IMR-90 (cell line): ENCODE measurements at regions not wholly inside any gene's neighbourhood (a gene's known extent, or its start where the extent isn't known, plus 50 kb on each side); places are given as distances from the start of the nearest gene placed in this dataset.

Source experiments
- ATAC-seq: fragments of 200-7000 bp; cut with Tn5 transposase; 2 replicates; pipeline ENCODE4 v1.9.1; 2020; ENCODE audit warnings: low read depth, mild to moderate bottlenecking, moderate library complexity
- BruUV-seq: library from RNA; stranded (reverse); fragments of 400-500 nt; replicated peaks from 2 replicates; lab custom pipeline; 2021; lab: Mats Ljungman, UMichigan
- CTCF ChIA-PET: fragments of 300-600 bp; formaldehyde crosslinking; extraction: SDS; loops from one replicate; lab custom pipeline; 2021; ENCODE audit warnings: antibody characterized with exemption; lab: Yijun Ruan, JAX
- POLR2A ChIA-PET: fragments of 300-600 bp; sonication (Branson Sonifier 250); formaldehyde crosslinking; loops from one replicate; lab custom pipeline; 2022; ENCODE audit warnings: antibody characterized with exemption; ENCODE audit not compliant: unreplicated experiment; lab: Charles Lee
- DNase-seq: peaks from one replicate; pipeline ENCODE4 v3.0.0; 2013
- H2AFZ ChIP-seq: replicated peaks from 2 replicates; pipeline ENCODE3; 2013; ENCODE audit warnings: low read length, mild to moderate bottlenecking; ENCODE audit not compliant: poor library complexity
- H2AK5ac ChIP-seq: 2 replicates; pipeline ENCODE4 v1.6.1; 2013; ENCODE audit warnings: low read depth, low read length, inconsistent platforms
- H2AK9ac ChIP-seq: replicated peaks from 2 replicates; pipeline ENCODE3; 2013; ENCODE audit warnings: mild to moderate bottlenecking, low read depth, low read length, moderate library complexity; ENCODE audit not compliant: poor library complexity
- H2BK120ac ChIP-seq: 2 replicates; pipeline ENCODE4 v1.6.1; 2013; ENCODE audit warnings: low read depth, low read length, inconsistent platforms
- H2BK15ac ChIP-seq: 3 replicates; pipeline ENCODE4 v1.6.1; 2013; ENCODE audit warnings: low read depth, low read length, inconsistent platforms
- H2BK20ac ChIP-seq: 2 replicates; pipeline ENCODE4 v1.6.1; 2013; ENCODE audit warnings: low read depth, mild to moderate bottlenecking, inconsistent platforms, low read length, moderate library complexity
- H2BK5ac ChIP-seq: 2 replicates; pipeline ENCODE4 v1.6.1; 2013; ENCODE audit warnings: mild to moderate bottlenecking, low read depth, low read length, inconsistent platforms; ENCODE audit not compliant: poor library complexity, severe bottlenecking
- H3K14ac ChIP-seq: replicated peaks from 2 replicates; pipeline ENCODE4 v1.6.1; 2013; ENCODE audit warnings: low read depth, low read length, inconsistent platforms
- H3K18ac ChIP-seq: 2 replicates; pipeline ENCODE4 v1.6.1; 2013; ENCODE audit warnings: low read depth, low read length, control low read depth
- H3K23ac ChIP-seq: 2 replicates; pipeline ENCODE4 v1.6.1; 2013; ENCODE audit warnings: low read depth, low read length, inconsistent platforms
- H3K27ac ChIP-seq: 2 replicates; pipeline ENCODE4 v1.5.1; 2013; ENCODE audit warnings: mild to moderate bottlenecking, control low read depth, low read length; ENCODE audit not compliant: insufficient read depth
- H3K27me3 ChIP-seq: 2 replicates; pipeline ENCODE4 v1.6.1; 2013; ENCODE audit warnings: low read length; ENCODE audit not compliant: control insufficient read depth, insufficient read depth
- H3K36me3 ChIP-seq: 2 replicates; pipeline ENCODE4 v1.6.1; 2013; ENCODE audit warnings: low read length, mixed read lengths; ENCODE audit not compliant: control insufficient read depth, insufficient read depth
- H3K4ac ChIP-seq: 2 replicates; pipeline ENCODE4 v1.6.1; 2013; ENCODE audit warnings: low read depth, low read length, inconsistent platforms
- H3K4me1 ChIP-seq: 2 replicates; pipeline ENCODE4 v1.6.1; 2013; ENCODE audit warnings: low read length, mixed read lengths; ENCODE audit not compliant: control insufficient read depth, insufficient read depth
- H3K4me2 ChIP-seq: 2 replicates; pipeline ENCODE4 v1.6.1; 2013; ENCODE audit warnings: low read depth, mild to moderate bottlenecking, control low read depth, low read length, moderate library complexity
- H3K4me3 ChIP-seq: 2 replicates; pipeline ENCODE4 v1.5.1; 2013; ENCODE audit warnings: low read depth, mild to moderate bottlenecking, control low read depth, low read length, moderate library complexity; ENCODE audit not compliant: insufficient read depth
- H3K56ac ChIP-seq: 2 replicates; pipeline ENCODE4 v1.6.1; 2013; ENCODE audit warnings: low read length, inconsistent platforms; ENCODE audit not compliant: insufficient read depth; ENCODE audit errors: extremely low read depth
- H3K79me1 ChIP-seq, 2 experiments: 2 replicates each; pipeline ENCODE4 v1.6.1; 2013; ENCODE audit warnings: low read length in 2 of 2, inconsistent platforms in 1 of 2, low read depth in 1 of 2
- H3K9ac ChIP-seq: 2 replicates; pipeline ENCODE4 v1.6.1; 2013; ENCODE audit warnings: low read depth, low read length, control low read depth
- H3K9me1 ChIP-seq: 2 replicates; pipeline ENCODE4 v1.6.1; 2013; ENCODE audit warnings: low read length, inconsistent platforms; ENCODE audit not compliant: insufficient read depth
- H3K9me3 ChIP-seq: 2 replicates; pipeline ENCODE4 v1.6.1; 2013; ENCODE audit warnings: low read length; ENCODE audit not compliant: control insufficient read depth, insufficient read depth
- H4K20me1 ChIP-seq: 2 replicates; pipeline ENCODE4 v1.6.1; 2013; ENCODE audit warnings: low read length, inconsistent platforms; ENCODE audit not compliant: insufficient read depth
- H4K5ac ChIP-seq: 2 replicates; pipeline ENCODE4 v1.6.1; 2013; ENCODE audit warnings: mild to moderate bottlenecking, low read depth, low read length, control low read depth
- H4K8ac ChIP-seq, 2 experiments: 2 replicates each; pipeline ENCODE4 v1.6.1; 2013; ENCODE audit warnings: low read depth in 2 of 2, low read length in 2 of 2, control low read depth in 1 of 2, inconsistent platforms in 1 of 2
- H4K91ac ChIP-seq: 2 replicates; pipeline ENCODE4 v1.6.1; 2013; ENCODE audit warnings: low read depth, low read length, inconsistent platforms; ENCODE audit not compliant: insufficient read depth
- BHLHE40 ChIP-seq: fragments of 150-350 bp; IDR thresholded peaks from 2 replicates; pipeline ENCODE4 v1.6.1; 2016; ENCODE audit warnings: mild to moderate bottlenecking, low read depth, low read length
- CEBPB ChIP-seq: IDR thresholded peaks from 2 replicates; pipeline ENCODE4 v1.6.1; 2012; ENCODE audit warnings: low read depth, low read length, improper control_type of control experiment
- CHD1 ChIP-seq: IDR thresholded peaks from 2 replicates; pipeline ENCODE4 v1.6.1; 2012; ENCODE audit warnings: low read depth, low read length, improper control_type of control experiment
- CTCF ChIP-seq: conservative IDR thresholded peaks from 2 replicates; pipeline ENCODE4 v1.5.1; 2012; ENCODE audit warnings: mild to moderate bottlenecking, low read depth, low read length, improper control_type of control experiment
- ELK1 ChIP-seq: fragments of 150-350 bp; IDR thresholded peaks from 2 replicates; pipeline ENCODE4 v1.6.1; 2016; ENCODE audit warnings: low read depth, mild to moderate bottlenecking, low read length, moderate library complexity, borderline replicate concordance
- FOS ChIP-seq: fragments of 150-350 bp; IDR thresholded peaks from 2 replicates; pipeline ENCODE4 v1.6.1; 2016; ENCODE audit warnings: low read depth, low read length
- MAFK ChIP-seq: IDR thresholded peaks from 2 replicates; pipeline ENCODE4 v1.6.1; 2012; ENCODE audit warnings: low read depth, low read length, improper control_type of control experiment
- MAZ ChIP-seq: IDR thresholded peaks from 2 replicates; pipeline ENCODE4 v1.6.1; 2012; ENCODE audit warnings: low read depth, mild to moderate bottlenecking, low read length, improper control_type of control experiment, moderate library complexity, borderline replicate concordance
- MXI1 ChIP-seq: IDR thresholded peaks from 2 replicates; pipeline ENCODE4 v1.6.1; 2012; ENCODE audit warnings: low read depth, mild to moderate bottlenecking, low read length, moderate library complexity, borderline replicate concordance
- NFE2L2 ChIP-seq: fragments of 150-350 bp; IDR thresholded peaks from 2 replicates; pipeline ENCODE4 v1.6.1; 2016; ENCODE audit warnings: low read depth, mild to moderate bottlenecking, low read length
- POLR2A ChIP-seq: IDR thresholded peaks from 2 replicates; pipeline ENCODE4 v1.6.1; 2012; ENCODE audit warnings: mild to moderate bottlenecking, low read depth, low read length
- RAD21 ChIP-seq: IDR thresholded peaks from 2 replicates; pipeline ENCODE4 v1.6.1; 2012; ENCODE audit warnings: low read length, improper control_type of control experiment
- RCOR1 ChIP-seq: IDR thresholded peaks from 2 replicates; pipeline ENCODE4 v1.6.1; 2012; ENCODE audit warnings: mild to moderate bottlenecking, low read length, improper control_type of control experiment; ENCODE audit not compliant: insufficient replicate concordance
- RFX5 ChIP-seq: IDR thresholded peaks from 2 replicates; pipeline ENCODE4 v1.8.0; 2012; ENCODE audit warnings: low read depth, mild to moderate bottlenecking, low read length, moderate library complexity
- SMC3 ChIP-seq: fragments of 150-350 bp; IDR thresholded peaks from 2 replicates; pipeline ENCODE4 v1.6.1; 2016; ENCODE audit warnings: low read depth, mild to moderate bottlenecking, antibody characterized with exemption, low read length, moderate library complexity
- USF2 ChIP-seq: fragments of 150-350 bp; IDR thresholded peaks from 2 replicates; pipeline ENCODE4 v1.6.1; 2017; ENCODE audit warnings: mild to moderate bottlenecking, antibody characterized with exemption, low read length, low read depth
- WGBS, 2 experiments: methylation state at CpG; one replicate each; pipeline versions ENCODE4 v1.1.5 to v1.1.7; 2013; ENCODE audit warnings: missing lambda C conversion rate in 2 of 2; ENCODE audit not compliant: insufficient read length in 1 of 2; ENCODE audit errors: extremely low coverage in 2 of 2; 5-methylcytosine and 5-hydroxymethylcytosine counted together
- dilution Hi-C: fragments of 300-500 bp; cut with HindIII; formaldehyde crosslinking; loops from one replicate; pipeline ENCODE4 v1.14.3; 2018; ENCODE audit warnings: low sequenced_read_pairs; ENCODE audit not compliant: unreplicated experiment
- in situ Hi-C: fragments of 300-500 bp; cut with MboI; formaldehyde crosslinking; loops from 3 replicates; pipeline ENCODE4 v1.14.3; 2019; ENCODE audit warnings: low sequenced_read_pairs, inconsistent platforms, mixed read lengths
- intact Hi-C: fragments of 100-400 bp; cut with micrococcal nuclease; formaldehyde crosslinking; loops from 2 replicates; pipeline ENCODE4 v1.10.0; 2022

- no peak overlapping the region for H3K23ac ChIP-seq
- no peaks in the 10 kb centered on the region for H3K27me3 ChIP-seq
- no peak overlapping the region for H3K56ac ChIP-seq
- H2AFZ ChIP-seq = no peak overlapping the region
- H2AK9ac ChIP-seq = no peak overlapping the region
- H2BK20ac ChIP-seq = no peak overlapping the region
- H3K4me3 ChIP-seq = no peak overlapping the region
- no peaks in the 10 kb centered on the region for H3K36me3 ChIP-seq
- no peak overlapping the region for H2BK120ac ChIP-seq
- H3K4ac ChIP-seq = no peak overlapping the region
- dilution Hi-C loops = no loop called here
- H3K9ac ChIP-seq = no peak overlapping the region
- no peak overlapping the region for H3K14ac ChIP-seq
- H4K5ac ChIP-seq = no peak overlapping the region
- no peak for TF ChIP-seq BHLHE40
- TF ChIP-seq MXI1 = no peak
- TF ChIP-seq RAD21 = no peak
- no peak for TF ChIP-seq FOS
- no peak for TF ChIP-seq SMC3
- TF ChIP-seq NFE2L2 = no peak
- TF ChIP-seq USF2 = no peak
- no peak for TF ChIP-seq MAFK
- TF ChIP-seq POLR2A = no peak
- no peak for TF ChIP-seq CHD1
- TF ChIP-seq ELK1 = no peak
- no peak for TF ChIP-seq RFX5
- no peak for TF ChIP-seq CEBPB
- TF ChIP-seq RCOR1 = no peak
- TF ChIP-seq MAZ = no peak
- no peak for TF ChIP-seq CTCF
- no peak overlapping the region for H3K4me2 ChIP-seq
- intact Hi-C loops = no loop called here
- no peak overlapping the region for H3K18ac ChIP-seq
- H3K27ac ChIP-seq = no peak overlapping the region
- no peak overlapping the region for H2AK5ac ChIP-seq
- BruUV-seq = no TSS peak
- H2BK15ac ChIP-seq = no peak overlapping the region
- H4K91ac ChIP-seq = no peak overlapping the region
- CTCF ChIA-PET = no interaction called here
- H3K9me3 ChIP-seq = no peaks in the 10 kb centered on the region
- DNase-seq = no peak
- POLR2A ChIA-PET = no interaction called here
- no peaks in the 10 kb centered on the region for H4K20me1 ChIP-seq
- no peaks in the 10 kb centered on the region for H3K4me1 ChIP-seq
- no peaks in the 10 kb centered on the region for H3K79me1 ChIP-seq
- no peak overlapping the region for H4K8ac ChIP-seq
- ATAC-seq = no peak
- H3K9me1 ChIP-seq = no peaks in the 10 kb centered on the region
- in situ Hi-C loops = no loop called here
- no CpG with 5 or more reads among the region's 3 CpGs for WGBS, 2 experiments
- no peak overlapping the region for H2BK5ac ChIP-seq
Measured at GRCh38 chr4:20037745-20038144, 214.0 kb upstream of the SLIT2 start.
